HL-60 (cell line): ENCODE measurements at regions not wholly inside any gene's neighbourhood (a gene's known extent, or its start where the extent isn't known, plus 50 kb on each side); places are given as distances from the start of the nearest gene placed in this dataset.

Experiments used
- DNase-seq, 2 experiments: peaks; one replicate each; pipeline ENCODE4 v3.0.0-alpha.2; 2010 to 2020; ENCODE audit warnings: low read depth in 1 of 2, low spot score in 1 of 2
- H3K27ac ChIP-seq: fragments of 250-450 bp; sonication (Bioruptor Pico); replicated peaks from 2 replicates; pipeline ENCODE4 v1.5.1; 2020; ENCODE audit warnings: mild to moderate bottlenecking, moderate library complexity
- H3K27me3 ChIP-seq: fragments of 250-450 bp; sonication (Bioruptor Pico); 2 replicates; pipeline ENCODE4 v1.5.1; 2021; ENCODE audit warnings: mild to moderate bottlenecking, moderate library complexity; ENCODE audit not compliant: insufficient read depth, poor library complexity, severe bottlenecking
- H3K4me3 ChIP-seq: replicated peaks from 2 replicates; pipeline ENCODE4 v1.5.1; 2011; ENCODE audit warnings: mild to moderate bottlenecking, control low read depth, low read length; ENCODE audit not compliant: insufficient read depth
- GABPA ChIP-seq: IDR thresholded peaks from 2 replicates; pipeline ENCODE4 v1.6.1; 2012; ENCODE audit warnings: low read depth
- POLR2AphosphoS5 ChIP-seq: IDR thresholded peaks from 2 replicates; pipeline ENCODE4 v1.6.1; 2012; ENCODE audit warnings: low read depth
- SPI1 ChIP-seq: IDR thresholded peaks from 2 replicates; pipeline ENCODE4 v1.6.1; 2012; ENCODE audit warnings: low read depth, mild to moderate bottlenecking, borderline replicate concordance
- TF ChIP-seq, protein P1 (sequence below): IDR thresholded peaks from one replicate; pipeline ENCODE4 v1.5.1; 2011; ENCODE audit warnings: low read length, control low read depth, inconsistent platforms; ENCODE audit not compliant: insufficient read depth
- TF ChIP-seq, protein P2 (sequence below): IDR thresholded peaks from 2 replicates; pipeline ENCODE4 v1.6.1; 2012; ENCODE audit warnings: low read depth; ENCODE audit not compliant: insufficient replicate concordance

DNA sequence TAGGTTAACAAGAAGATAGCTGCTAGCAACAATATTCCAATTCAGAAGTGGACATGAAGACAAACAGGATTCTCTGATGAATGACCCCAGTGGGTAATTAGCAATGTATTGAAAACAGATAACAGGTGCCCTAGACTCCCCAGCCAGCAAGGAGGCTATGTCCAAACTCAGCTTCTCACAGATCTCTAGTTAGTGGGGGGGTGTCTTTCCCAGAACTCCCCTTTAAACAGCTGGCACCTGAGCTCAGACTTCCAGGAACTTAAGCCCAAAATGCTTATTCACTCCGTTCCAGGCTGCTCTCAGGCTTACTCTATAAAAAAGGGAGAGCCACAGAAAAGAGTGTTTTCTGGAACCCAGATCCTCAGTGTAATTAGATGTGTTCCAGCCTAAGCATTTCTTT lies 423.0 kb upstream of the THBS1 start:
- peaks cover under 1% of the 10 kb centered on the region for H3K27me3 ChIP-seq
- no peak overlapping the region for H3K27ac ChIP-seq
- no peak for TF ChIP-seq GABPA
- TF ChIP-seq SPI1, result no peak
- TF ChIP-seq, protein P1, sequence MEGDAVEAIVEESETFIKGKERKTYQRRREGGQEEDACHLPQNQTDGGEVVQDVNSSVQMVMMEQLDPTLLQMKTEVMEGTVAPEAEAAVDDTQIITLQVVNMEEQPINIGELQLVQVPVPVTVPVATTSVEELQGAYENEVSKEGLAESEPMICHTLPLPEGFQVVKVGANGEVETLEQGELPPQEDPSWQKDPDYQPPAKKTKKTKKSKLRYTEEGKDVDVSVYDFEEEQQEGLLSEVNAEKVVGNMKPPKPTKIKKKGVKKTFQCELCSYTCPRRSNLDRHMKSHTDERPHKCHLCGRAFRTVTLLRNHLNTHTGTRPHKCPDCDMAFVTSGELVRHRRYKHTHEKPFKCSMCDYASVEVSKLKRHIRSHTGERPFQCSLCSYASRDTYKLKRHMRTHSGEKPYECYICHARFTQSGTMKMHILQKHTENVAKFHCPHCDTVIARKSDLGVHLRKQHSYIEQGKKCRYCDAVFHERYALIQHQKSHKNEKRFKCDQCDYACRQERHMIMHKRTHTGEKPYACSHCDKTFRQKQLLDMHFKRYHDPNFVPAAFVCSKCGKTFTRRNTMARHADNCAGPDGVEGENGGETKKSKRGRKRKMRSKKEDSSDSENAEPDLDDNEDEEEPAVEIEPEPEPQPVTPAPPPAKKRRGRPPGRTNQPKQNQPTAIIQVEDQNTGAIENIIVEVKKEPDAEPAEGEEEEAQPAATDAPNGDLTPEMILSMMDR, result no peak
- TF ChIP-seq, protein P2, sequence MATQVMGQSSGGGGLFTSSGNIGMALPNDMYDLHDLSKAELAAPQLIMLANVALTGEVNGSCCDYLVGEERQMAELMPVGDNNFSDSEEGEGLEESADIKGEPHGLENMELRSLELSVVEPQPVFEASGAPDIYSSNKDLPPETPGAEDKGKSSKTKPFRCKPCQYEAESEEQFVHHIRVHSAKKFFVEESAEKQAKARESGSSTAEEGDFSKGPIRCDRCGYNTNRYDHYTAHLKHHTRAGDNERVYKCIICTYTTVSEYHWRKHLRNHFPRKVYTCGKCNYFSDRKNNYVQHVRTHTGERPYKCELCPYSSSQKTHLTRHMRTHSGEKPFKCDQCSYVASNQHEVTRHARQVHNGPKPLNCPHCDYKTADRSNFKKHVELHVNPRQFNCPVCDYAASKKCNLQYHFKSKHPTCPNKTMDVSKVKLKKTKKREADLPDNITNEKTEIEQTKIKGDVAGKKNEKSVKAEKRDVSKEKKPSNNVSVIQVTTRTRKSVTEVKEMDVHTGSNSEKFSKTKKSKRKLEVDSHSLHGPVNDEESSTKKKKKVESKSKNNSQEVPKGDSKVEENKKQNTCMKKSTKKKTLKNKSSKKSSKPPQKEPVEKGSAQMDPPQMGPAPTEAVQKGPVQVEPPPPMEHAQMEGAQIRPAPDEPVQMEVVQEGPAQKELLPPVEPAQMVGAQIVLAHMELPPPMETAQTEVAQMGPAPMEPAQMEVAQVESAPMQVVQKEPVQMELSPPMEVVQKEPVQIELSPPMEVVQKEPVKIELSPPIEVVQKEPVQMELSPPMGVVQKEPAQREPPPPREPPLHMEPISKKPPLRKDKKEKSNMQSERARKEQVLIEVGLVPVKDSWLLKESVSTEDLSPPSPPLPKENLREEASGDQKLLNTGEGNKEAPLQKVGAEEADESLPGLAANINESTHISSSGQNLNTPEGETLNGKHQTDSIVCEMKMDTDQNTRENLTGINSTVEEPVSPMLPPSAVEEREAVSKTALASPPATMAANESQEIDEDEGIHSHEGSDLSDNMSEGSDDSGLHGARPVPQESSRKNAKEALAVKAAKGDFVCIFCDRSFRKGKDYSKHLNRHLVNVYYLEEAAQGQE, result no peak
- no peak for TF ChIP-seq POLR2AphosphoS5
- no peak overlapping the region for H3K4me3 ChIP-seq
- no peak for DNase-seq

DNA sequence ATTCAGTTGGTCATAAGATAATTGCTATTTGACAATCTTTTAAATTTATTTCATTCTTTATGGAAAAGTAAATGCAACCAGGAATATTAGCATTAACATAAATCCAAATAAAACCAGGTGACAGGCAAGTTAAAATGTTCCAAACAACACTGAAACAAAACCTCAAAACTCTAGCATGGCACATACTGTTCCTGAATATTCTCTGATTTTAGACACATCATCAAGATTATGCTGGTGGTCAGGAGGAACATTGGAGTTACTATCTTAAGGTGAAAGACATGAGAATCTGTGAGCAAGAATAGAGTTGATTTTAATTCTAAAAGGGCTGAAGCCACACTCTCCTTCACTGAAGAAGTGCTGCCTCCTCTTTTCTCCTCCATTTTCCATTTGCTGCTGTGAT lies 421.0 kb upstream of the THBS1 start:
- no peak for DNase-seq
- H3K27me3 ChIP-seq, result peaks cover 4% of the 10 kb centered on the region
- TF ChIP-seq SPI1, result no peak
- no peak for TF ChIP-seq POLR2AphosphoS5
- TF ChIP-seq, protein P2, result no peak
- TF ChIP-seq, protein P1, result no peak
- TF ChIP-seq GABPA, result no peak
- H3K27ac ChIP-seq, result no peak overlapping the region
- no peak overlapping the region for H3K4me3 ChIP-seq

DNA sequence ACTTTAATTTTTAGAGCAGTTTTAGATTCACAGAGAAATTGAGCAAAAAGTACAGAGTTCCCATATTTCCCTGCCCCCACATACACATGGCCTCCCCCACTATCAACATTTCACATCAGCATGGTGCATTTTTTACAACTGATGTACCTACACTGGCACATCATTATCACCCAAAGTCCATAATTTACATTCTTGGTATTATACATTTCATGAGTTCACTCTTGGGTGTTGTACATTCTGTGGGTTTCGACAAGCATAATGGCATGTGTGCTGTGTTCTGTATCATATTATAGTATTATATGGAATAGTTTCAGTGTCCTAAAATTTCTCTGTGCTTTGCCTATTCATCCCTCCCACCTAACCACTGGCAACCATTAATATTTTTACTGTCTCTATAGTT lies 419.8 kb upstream of the THBS1 start:
- H3K4me3 ChIP-seq, result no peak overlapping the region
- peaks cover 4% of the 10 kb centered on the region for H3K27me3 ChIP-seq
- no peak for DNase-seq
- TF ChIP-seq SPI1, result no peak
- TF ChIP-seq, protein P2, result no peak
- TF ChIP-seq, protein P1, result no peak
- TF ChIP-seq GABPA, result no peak
- TF ChIP-seq POLR2AphosphoS5, result no peak
- H3K27ac ChIP-seq, result no peak overlapping the region
